NCI-H510A treated with DMSO at 0.1 percent for 48 hours (cell line): ENCODE measurements at regions not wholly inside any gene's neighbourhood (a gene's known extent, or its start where the extent isn't known, plus 50 kb on each side); places are given as distances from the start of the nearest gene placed in this dataset.

Experiments
- DNase-seq: peaks from one replicate; lab custom pipeline; 2025; lab: John Stamatoyannopoulos, UW

GRCh38 chr5:2335733-2336515 is 415.6 kb downstream of the IRX2 start:
- no peak for DNase-seq

- no peak for DNase-seq
Observed at GRCh38 chr5:2335125-2335732, 416.2 kb downstream of the IRX2 start.

GRCh38 chr5:2334719-2335118 is 416.8 kb downstream of the IRX2 start:
- DNase-seq: no peak

GRCh38 chr5:2333291-2333690 is 418.2 kb downstream of the IRX2 start:
- no peak for DNase-seq

- DNase-seq: no peak
Observed at GRCh38 chr5:2332521-2332920, 419.0 kb downstream of the IRX2 start.

- DNase-seq: no peak
Observed at GRCh38 chr5:2330325-2331130, 420.9 kb downstream of the IRX2 start.

GRCh38 chr5:2329741-2330140 is 421.7 kb downstream of the IRX2 start:
- no peak for DNase-seq

GRCh38 chr5:2326601-2327000 is 424.9 kb downstream of the IRX2 start:
- no peak for DNase-seq

- no peak for DNase-seq
Observed at GRCh38 chr5:2324788-2325187, 426.7 kb downstream of the IRX2 start.

- no peak for DNase-seq
Observed at GRCh38 chr5:2320611-2321010, 430.9 kb downstream of the IRX2 start.

- DNase-seq: no peak
Observed at GRCh38 chr5:2317540-2317939, 433.9 kb downstream of the IRX2 start.

GRCh38 chr5:2311851-2312250 is 429.1 kb upstream of the IRX4 start:
- no peak for DNase-seq

- DNase-seq: no peak
Observed at GRCh38 chr5:2310946-2311345, 428.2 kb upstream of the IRX4 start.

- DNase-seq: no peak
Observed at GRCh38 chr5:2307631-2308030, 424.9 kb upstream of the IRX4 start.

- no peak for DNase-seq
Observed at GRCh38 chr5:2306711-2307110, 424.0 kb upstream of the IRX4 start.

GRCh38 chr5:2303431-2304100 is 420.8 kb upstream of the IRX4 start:
- no peak for DNase-seq

GRCh38 chr5:2302169-2302568 is 419.4 kb upstream of the IRX4 start:
- DNase-seq: no peak

- DNase-seq: no peak
Observed at GRCh38 chr5:2300861-2301574, 418.3 kb upstream of the IRX4 start.

GRCh38 chr5:2300421-2300820 is 417.7 kb upstream of the IRX4 start:
- DNase-seq: no peak

GRCh38 chr5:2299388-2300220 is 416.9 kb upstream of the IRX4 start:
- no peak for DNase-seq

- no peak for DNase-seq
Observed at GRCh38 chr5:2298781-2299180, 416.1 kb upstream of the IRX4 start.
